HepG2 (cell line): ENCODE measurements at regions not wholly inside any gene's neighbourhood (a gene's known extent, or its start where the extent isn't known, plus 50 kb on each side); places are given as distances from the start of the nearest gene placed in this dataset.

ENCODE experiments used
- ATAC-seq: fragments of 200-7000 bp; cut with Tn5 transposase; 3 replicates; pipeline ENCODE4 v1.9.1; 2020; ENCODE audit warnings: mild to moderate bottlenecking, moderate library complexity
- BruUV-seq: library from RNA; stranded (reverse); fragments of 400-500 nt; replicated peaks from 2 replicates; lab custom pipeline; 2021; lab: Mats Ljungman, UMichigan
- CTCF ChIA-PET: fragments of 300-600 bp; formaldehyde crosslinking; extraction: SDS; loops from one replicate; lab custom pipeline; 2021; ENCODE audit warnings: low total read pairs, inconsistent platforms, low intra/inter-chr PET ratio; lab: Yijun Ruan, JAX
- POLR2A ChIA-PET: fragments of 350-600 bp; sonication (Branson Sonifier 250); formaldehyde crosslinking; loops from one replicate; lab custom pipeline; 2020; ENCODE audit warnings: antibody characterized with exemption, inconsistent platforms; lab: Yijun Ruan, JAX
- DNase-seq: peaks from one replicate; pipeline ENCODE4 v3.0.0-alpha.2; 2015; ENCODE audit warnings: low spot score
- FAIRE-seq: peaks from 3 replicates; lab custom pipeline; 2011; peaks lifted over from hg19 to GRCh38; lab: Jason Lieb, UNC
- H2AFZ ChIP-seq: one replicate; pipeline ENCODE4 v1.6.1; 2011; ENCODE audit warnings: low read length, inconsistent platforms
- H3K27ac ChIP-seq: fragments of 300-600 bp; 3 replicates; pipeline ENCODE4 v1.8.0; 2011; ENCODE audit warnings: mixed run types, mild to moderate bottlenecking, mixed read lengths, low read length, inconsistent platforms; ENCODE audit not compliant: insufficient read depth; ENCODE audit errors: extremely low read length
- H3K27me3 ChIP-seq, 2 experiments: fragments of 200-600 bp in 1 of 2; 2 replicates in 1 of 2; 3 replicates in 1 of 2; pipeline versions ENCODE4 v1.6.0 to v1.8.0; 2011; ENCODE audit warnings: low read length in 2 of 2, mild to moderate bottlenecking in 2 of 2, moderate library complexity in 2 of 2, inconsistent platforms in 1 of 2; ENCODE audit not compliant: insufficient read depth in 2 of 2, control insufficient read depth in 1 of 2
- H3K36me3 ChIP-seq, 2 experiments: fragments of 200-600 bp in 1 of 2; replicated peaks in 1 of 2; 2 replicates in 1 of 2; 3 replicates in 1 of 2; pipeline versions ENCODE4 v1.5.1 to v1.8.0; 2011; ENCODE audit warnings: low read length in 2 of 2, inconsistent platforms in 1 of 2; ENCODE audit not compliant: insufficient read depth in 2 of 2, control insufficient read depth in 1 of 2
- H3K4me1 ChIP-seq: 2 replicates; pipeline ENCODE4 v1.5.1; 2012; ENCODE audit warnings: low read length, inconsistent platforms; ENCODE audit not compliant: insufficient read depth
- H3K4me2 ChIP-seq: 2 replicates; pipeline ENCODE4 v1.6.0; 2011; ENCODE audit warnings: low read depth, low read length, inconsistent platforms
- H3K4me3 ChIP-seq, 3 experiments: fragments of 200-600 bp in 1 of 3; sonication (generic), shearing (Covaris generic) in 1 of 3; replicated peaks in 1 of 3; 2 replicates each; pipeline ENCODE4 v1.5.1; 2011 to 2016; ENCODE audit warnings: low read length in 3 of 3, inconsistent platforms in 2 of 3, low read depth in 2 of 3, mild to moderate bottlenecking in 2 of 3, control low read depth in 1 of 3, mixed read lengths in 1 of 3; ENCODE audit not compliant: insufficient read depth in 1 of 3
- H3K79me2 ChIP-seq: one replicate; pipeline ENCODE4 v1.6.1; 2011; ENCODE audit warnings: low read length, inconsistent platforms; ENCODE audit not compliant: insufficient read depth
- H3K9ac ChIP-seq: 2 replicates; pipeline ENCODE4 v1.6.0; 2011; ENCODE audit warnings: mild to moderate bottlenecking, low read depth, low read length, inconsistent platforms; ENCODE audit not compliant: insufficient read depth
- H3K9me3 ChIP-seq: 2 replicates; pipeline ENCODE4 v1.5.1; 2012; ENCODE audit warnings: mild to moderate bottlenecking, low read length
- H4K20me1 ChIP-seq: 2 replicates; pipeline ENCODE4 v1.6.0; 2011; ENCODE audit warnings: inconsistent platforms, mild to moderate bottlenecking, low read length, moderate library complexity; ENCODE audit not compliant: insufficient read depth
- CEBPB ChIP-seq: IDR thresholded peaks from 2 replicates; pipeline ENCODE4 v1.6.1; 2011; ENCODE audit warnings: low read depth, low read length, improper control_type of control experiment, borderline replicate concordance
- ZNF225 ChIP-seq: sonication (generic); formaldehyde crosslinking; IDR thresholded peaks from 2 replicates; pipeline ENCODE4 v1.4.0; 2020; ENCODE audit warnings: mild to moderate bottlenecking, missing genetic modification reagents
- ZNF383 ChIP-seq: sonication (generic); formaldehyde crosslinking; IDR thresholded peaks from 2 replicates; pipeline ENCODE4 v1.4.0; 2020; ENCODE audit warnings: missing genetic modification reagents, mild to moderate bottlenecking, borderline replicate concordance
- ZNF501 ChIP-seq: sonication (generic); formaldehyde crosslinking; IDR thresholded peaks from 2 replicates; pipeline ENCODE4 v1.5.1; 2020; ENCODE audit warnings: mild to moderate bottlenecking, moderate library complexity, missing genetic modification reagents
- WGBS: methylation state at CpG from one replicate; pipeline ENCODE4 v1.1.6; 2017; ENCODE audit warnings: low lambda C conversion rate; 5-methylcytosine and 5-hydroxymethylcytosine counted together
- in situ Hi-C: cut with HindIII; loops from 2 replicates; pipeline ENCODE4 v1.10.0; 2017; ENCODE audit warnings: low pct_unique_long_range_greater_than_20kb; ENCODE audit not compliant: extremely low pct_ligation_motif_present
- intact Hi-C: fragments of 100-400 bp; cut with micrococcal nuclease; formaldehyde crosslinking; loops from one replicate; pipeline ENCODE4 v1.10.0; 2022; ENCODE audit not compliant: unreplicated experiment
- TF ChIP-seq, protein P1 (sequence below): sonication (generic); formaldehyde crosslinking; IDR thresholded peaks from 2 replicates; pipeline ENCODE4 v1.9.0; 2021; ENCODE audit warnings: missing genetic modification reagents, borderline replicate concordance
- TF ChIP-seq, protein P2 (sequence below): sonication (generic); formaldehyde crosslinking; IDR thresholded peaks from 2 replicates; pipeline ENCODE4 v1.8.0; 2022; ENCODE audit warnings: mild to moderate bottlenecking, missing genetic modification reagents; ENCODE audit not compliant: insufficient replicate concordance
- TF ChIP-seq, protein P3 (sequence below): sonication (generic); formaldehyde crosslinking; IDR thresholded peaks from 2 replicates; pipeline ENCODE4 v1.5.0; 2020; ENCODE audit warnings: mild to moderate bottlenecking, missing genetic modification reagents, borderline replicate concordance
- TF ChIP-seq, protein P4 (sequence below): IDR thresholded peaks from 2 replicates; pipeline ENCODE4 v1.6.1; 2016; ENCODE audit warnings: low read depth, control low read depth

DNA sequence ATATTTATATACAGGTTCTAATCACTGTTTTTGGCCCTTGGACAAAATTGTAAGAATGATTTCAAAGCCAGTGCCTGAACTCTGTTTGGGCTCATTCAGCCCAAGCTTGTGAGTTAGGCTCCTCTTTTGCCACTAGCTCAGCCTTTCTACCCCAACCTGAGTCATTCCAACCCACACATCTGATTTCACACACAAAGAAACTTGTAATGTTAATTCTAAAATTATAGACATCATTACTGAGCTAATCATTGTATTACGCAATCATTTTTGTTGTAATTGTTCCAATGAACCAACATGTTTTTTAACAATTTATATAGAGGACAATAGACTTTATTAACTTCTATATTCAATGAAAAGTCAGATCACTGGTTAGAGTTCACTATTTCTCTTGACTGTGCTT lies 441.1 kb downstream of the ETNK1 start:
- TF ChIP-seq ZNF225 (no peak), CEBPB (peak; percentile 86)
- TF ChIP-seq, all 625 proteins: peak for 1
- POLR2A ChIA-PET: no interaction called here
- no peaks in the 10 kb centered on the region for H3K36me3 ChIP-seq
- FAIRE-seq (no peak), ATAC-seq (no peak), DNase-seq (no peak)
- in situ Hi-C loops: no loop called here
- WGBS: 0% methylated on average over 1 of the region's 1 CpG
- no peak overlapping the region for H3K9ac ChIP-seq
- CTCF ChIA-PET: no interaction called here
- H3K27me3 ChIP-seq: no peaks in the 10 kb centered on the region
- no peaks in the 10 kb centered on the region for H3K79me2 ChIP-seq
- H3K4me1 ChIP-seq: no peaks in the 10 kb centered on the region
- H3K4me3 ChIP-seq: no peak overlapping the region
- H3K4me2 ChIP-seq: no peak overlapping the region
- H4K20me1 ChIP-seq: no peaks in the 10 kb centered on the region
- intact Hi-C loops: no loop called here
- no peaks in the 10 kb centered on the region for H3K9me3 ChIP-seq
- no peak overlapping the region for H2AFZ ChIP-seq
- H3K27ac ChIP-seq: no peak overlapping the region
- BruUV-seq: no TSS peak

DNA sequence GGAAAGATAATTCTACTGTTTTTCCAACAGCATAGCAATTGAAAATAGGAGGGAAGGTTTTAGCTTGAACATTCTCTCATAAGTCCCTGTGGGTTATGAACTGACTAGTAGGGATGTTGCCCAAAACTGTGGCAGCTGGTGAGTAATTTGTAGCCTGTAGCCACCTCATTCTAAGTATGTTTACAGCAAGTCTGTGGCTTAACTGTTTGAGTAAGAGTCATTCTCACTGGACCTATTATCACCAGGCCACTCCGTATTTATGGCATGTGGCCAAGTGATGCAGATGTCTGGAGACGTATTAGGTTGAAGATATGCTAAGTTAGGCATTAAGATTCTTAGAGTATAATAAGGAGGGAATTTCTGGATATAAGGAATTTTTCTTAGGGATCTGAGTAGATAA lies 458.3 kb downstream of the ETNK1 start:
- POLR2A ChIA-PET: no interaction called here
- in situ Hi-C loops: no loop called here
- Histone ChIP-seq H3K9ac (no peak overlapping the region), H3K36me3 (no peaks in the 10 kb centered on the region), H3K79me2 (no peaks in the 10 kb centered on the region), H4K20me1 (no peaks in the 10 kb centered on the region), H3K27ac (no peak overlapping the region), H3K27me3 (no peaks in the 10 kb centered on the region), H3K4me1 (no peaks in the 10 kb centered on the region), H3K4me2 (no peak overlapping the region), H3K9me3 (no peaks in the 10 kb centered on the region), H3K4me3 (no peak overlapping the region), H2AFZ (no peak overlapping the region)
- intact Hi-C loops: no loop called here
- DNase-seq: no peak
- CTCF ChIA-PET: no interaction called here
- 0% methylated on average over 2 of the region's 2 CpGs for WGBS
- no peak for ATAC-seq
- no peak for FAIRE-seq
- no TSS peak for BruUV-seq
- TF ChIP-seq, protein P1, sequence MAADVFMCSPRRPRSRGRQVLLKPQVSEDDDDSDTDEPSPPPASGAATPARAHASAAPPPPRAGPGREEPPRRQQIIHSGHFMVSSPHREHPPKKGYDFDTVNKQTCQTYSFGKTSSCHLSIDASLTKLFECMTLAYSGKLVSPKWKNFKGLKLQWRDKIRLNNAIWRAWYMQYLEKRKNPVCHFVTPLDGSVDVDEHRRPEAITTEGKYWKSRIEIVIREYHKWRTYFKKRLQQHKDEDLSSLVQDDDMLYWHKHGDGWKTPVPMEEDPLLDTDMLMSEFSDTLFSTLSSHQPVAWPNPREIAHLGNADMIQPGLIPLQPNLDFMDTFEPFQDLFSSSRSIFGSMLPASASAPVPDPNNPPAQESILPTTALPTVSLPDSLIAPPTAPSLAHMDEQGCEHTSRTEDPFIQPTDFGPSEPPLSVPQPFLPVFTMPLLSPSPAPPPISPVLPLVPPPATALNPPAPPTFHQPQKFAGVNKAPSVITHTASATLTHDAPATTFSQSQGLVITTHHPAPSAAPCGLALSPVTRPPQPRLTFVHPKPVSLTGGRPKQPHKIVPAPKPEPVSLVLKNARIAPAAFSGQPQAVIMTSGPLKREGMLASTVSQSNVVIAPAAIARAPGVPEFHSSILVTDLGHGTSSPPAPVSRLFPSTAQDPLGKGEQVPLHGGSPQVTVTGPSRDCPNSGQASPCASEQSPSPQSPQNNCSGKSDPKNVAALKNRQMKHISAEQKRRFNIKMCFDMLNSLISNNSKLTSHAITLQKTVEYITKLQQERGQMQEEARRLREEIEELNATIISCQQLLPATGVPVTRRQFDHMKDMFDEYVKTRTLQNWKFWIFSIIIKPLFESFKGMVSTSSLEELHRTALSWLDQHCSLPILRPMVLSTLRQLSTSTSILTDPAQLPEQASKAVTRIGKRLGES (CRISPR knock-in tag): no peak
- TF ChIP-seq ZNF501 (CRISPR knock-in tag) (no peak), ZNF383 (CRISPR knock-in tag) (no peak)
- TF ChIP-seq, protein P2, sequence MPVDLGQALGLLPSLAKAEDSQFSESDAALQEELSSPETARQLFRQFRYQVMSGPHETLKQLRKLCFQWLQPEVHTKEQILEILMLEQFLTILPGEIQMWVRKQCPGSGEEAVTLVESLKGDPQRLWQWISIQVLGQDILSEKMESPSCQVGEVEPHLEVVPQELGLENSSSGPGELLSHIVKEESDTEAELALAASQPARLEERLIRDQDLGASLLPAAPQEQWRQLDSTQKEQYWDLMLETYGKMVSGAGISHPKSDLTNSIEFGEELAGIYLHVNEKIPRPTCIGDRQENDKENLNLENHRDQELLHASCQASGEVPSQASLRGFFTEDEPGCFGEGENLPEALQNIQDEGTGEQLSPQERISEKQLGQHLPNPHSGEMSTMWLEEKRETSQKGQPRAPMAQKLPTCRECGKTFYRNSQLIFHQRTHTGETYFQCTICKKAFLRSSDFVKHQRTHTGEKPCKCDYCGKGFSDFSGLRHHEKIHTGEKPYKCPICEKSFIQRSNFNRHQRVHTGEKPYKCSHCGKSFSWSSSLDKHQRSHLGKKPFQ (CRISPR knock-in tag): no peak
- TF ChIP-seq, protein P3, sequence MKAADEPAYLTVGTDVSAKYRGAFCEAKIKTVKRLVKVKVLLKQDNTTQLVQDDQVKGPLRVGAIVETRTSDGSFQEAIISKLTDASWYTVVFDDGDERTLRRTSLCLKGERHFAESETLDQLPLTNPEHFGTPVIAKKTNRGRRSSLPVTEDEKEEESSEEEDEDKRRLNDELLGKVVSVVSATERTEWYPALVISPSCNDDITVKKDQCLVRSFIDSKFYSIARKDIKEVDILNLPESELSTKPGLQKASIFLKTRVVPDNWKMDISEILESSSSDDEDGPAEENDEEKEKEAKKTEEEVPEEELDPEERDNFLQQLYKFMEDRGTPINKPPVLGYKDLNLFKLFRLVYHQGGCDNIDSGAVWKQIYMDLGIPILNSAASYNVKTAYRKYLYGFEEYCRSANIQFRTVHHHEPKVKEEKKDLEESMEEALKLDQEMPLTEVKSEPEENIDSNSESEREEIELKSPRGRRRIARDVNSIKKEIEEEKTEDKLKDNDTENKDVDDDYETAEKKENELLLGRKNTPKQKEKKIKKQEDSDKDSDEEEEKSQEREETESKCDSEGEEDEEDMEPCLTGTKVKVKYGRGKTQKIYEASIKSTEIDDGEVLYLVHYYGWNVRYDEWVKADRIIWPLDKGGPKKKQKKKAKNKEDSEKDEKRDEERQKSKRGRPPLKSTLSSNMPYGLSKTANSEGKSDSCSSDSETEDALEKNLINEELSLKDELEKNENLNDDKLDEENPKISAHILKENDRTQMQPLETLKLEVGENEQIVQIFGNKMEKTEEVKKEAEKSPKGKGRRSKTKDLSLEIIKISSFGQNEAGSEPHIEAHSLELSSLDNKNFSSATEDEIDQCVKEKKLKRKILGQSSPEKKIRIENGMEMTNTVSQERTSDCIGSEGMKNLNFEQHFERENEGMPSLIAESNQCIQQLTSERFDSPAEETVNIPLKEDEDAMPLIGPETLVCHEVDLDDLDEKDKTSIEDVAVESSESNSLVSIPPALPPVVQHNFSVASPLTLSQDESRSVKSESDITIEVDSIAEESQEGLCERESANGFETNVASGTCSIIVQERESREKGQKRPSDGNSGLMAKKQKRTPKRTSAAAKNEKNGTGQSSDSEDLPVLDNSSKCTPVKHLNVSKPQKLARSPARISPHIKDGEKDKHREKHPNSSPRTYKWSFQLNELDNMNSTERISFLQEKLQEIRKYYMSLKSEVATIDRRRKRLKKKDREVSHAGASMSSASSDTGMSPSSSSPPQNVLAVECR (CRISPR knock-in tag): no peak
- TF ChIP-seq, protein P4, sequence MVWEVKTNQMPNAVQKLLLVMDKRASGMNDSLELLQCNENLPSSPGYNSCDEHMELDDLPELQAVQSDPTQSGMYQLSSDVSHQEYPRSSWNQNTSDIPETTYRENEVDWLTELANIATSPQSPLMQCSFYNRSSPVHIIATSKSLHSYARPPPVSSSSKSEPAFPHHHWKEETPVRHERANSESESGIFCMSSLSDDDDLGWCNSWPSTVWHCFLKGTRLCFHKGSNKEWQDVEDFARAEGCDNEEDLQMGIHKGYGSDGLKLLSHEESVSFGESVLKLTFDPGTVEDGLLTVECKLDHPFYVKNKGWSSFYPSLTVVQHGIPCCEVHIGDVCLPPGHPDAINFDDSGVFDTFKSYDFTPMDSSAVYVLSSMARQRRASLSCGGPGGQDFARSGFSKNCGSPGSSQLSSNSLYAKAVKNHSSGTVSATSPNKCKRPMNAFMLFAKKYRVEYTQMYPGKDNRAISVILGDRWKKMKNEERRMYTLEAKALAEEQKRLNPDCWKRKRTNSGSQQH (CRISPR knock-in tag): no peak
